RWPE2 (cell line): ENCODE measurements at regions not wholly inside any gene's neighbourhood (a gene's known extent, or its start where the extent isn't known, plus 50 kb on each side); places are given as distances from the start of the nearest gene placed in this dataset.
"Not testable (repeated sequence)": the region's sequence is repeated elsewhere in the genome, so short reads cannot be mapped to it uniquely, and the experiment has no call there.

ENCODE experiments used
- ATAC-seq: fragments of 200-7000 bp; cut with Tn5 transposase; 3 replicates; pipeline ENCODE4 v1.9.1; 2021; ENCODE audit warnings: low read depth
- DNase-seq: peaks from one replicate; pipeline ENCODE4 v3.0.0-alpha.2; 2020; ENCODE audit warnings: low spot score
- H3K27ac ChIP-seq: fragments of 450-650 bp; 2 replicates; pipeline ENCODE4 v1.5.1; 2017; ENCODE audit warnings: mild to moderate bottlenecking; ENCODE audit not compliant: poor library complexity, severe bottlenecking
- H3K27me3 ChIP-seq: fragments of 250-450 bp; sonication (Bioruptor Pico); 2 replicates; pipeline ENCODE4 v1.5.1; 2021; ENCODE audit warnings: mild to moderate bottlenecking, moderate library complexity; ENCODE audit not compliant: insufficient read depth, poor library complexity, severe bottlenecking
- H3K36me3 ChIP-seq: fragments of 250-450 bp; sonication (Bioruptor Pico); 2 replicates; pipeline ENCODE4 v1.5.1; 2020; ENCODE audit warnings: low read depth, mild to moderate bottlenecking, moderate library complexity
- H3K4me1 ChIP-seq: fragments of 250-450 bp; sonication (Bioruptor Pico); 2 replicates; pipeline ENCODE4 v1.5.1; 2021; ENCODE audit warnings: mild to moderate bottlenecking, moderate library complexity; ENCODE audit not compliant: insufficient read depth, poor library complexity, severe bottlenecking
- H3K4me3 ChIP-seq: fragments of 250-450 bp; sonication (Bioruptor Pico); 2 replicates; pipeline ENCODE4 v1.5.1; 2021; ENCODE audit warnings: mild to moderate bottlenecking, moderate library complexity; ENCODE audit not compliant: severe bottlenecking
- H3K9me3 ChIP-seq: fragments of 250-450 bp; sonication (Bioruptor Pico); 2 replicates; pipeline ENCODE4 v1.5.1; 2021; ENCODE audit warnings: mild to moderate bottlenecking, moderate library complexity; ENCODE audit not compliant: severe bottlenecking
- TF ChIP-seq, protein P1 (sequence below): fragments of 450-650 bp; IDR thresholded peaks from one replicate; pipeline ENCODE4 v1.5.1; 2017; ENCODE audit warnings: mild to moderate bottlenecking, moderate library complexity; ENCODE audit not compliant: poor library complexity, severe bottlenecking

DNA sequence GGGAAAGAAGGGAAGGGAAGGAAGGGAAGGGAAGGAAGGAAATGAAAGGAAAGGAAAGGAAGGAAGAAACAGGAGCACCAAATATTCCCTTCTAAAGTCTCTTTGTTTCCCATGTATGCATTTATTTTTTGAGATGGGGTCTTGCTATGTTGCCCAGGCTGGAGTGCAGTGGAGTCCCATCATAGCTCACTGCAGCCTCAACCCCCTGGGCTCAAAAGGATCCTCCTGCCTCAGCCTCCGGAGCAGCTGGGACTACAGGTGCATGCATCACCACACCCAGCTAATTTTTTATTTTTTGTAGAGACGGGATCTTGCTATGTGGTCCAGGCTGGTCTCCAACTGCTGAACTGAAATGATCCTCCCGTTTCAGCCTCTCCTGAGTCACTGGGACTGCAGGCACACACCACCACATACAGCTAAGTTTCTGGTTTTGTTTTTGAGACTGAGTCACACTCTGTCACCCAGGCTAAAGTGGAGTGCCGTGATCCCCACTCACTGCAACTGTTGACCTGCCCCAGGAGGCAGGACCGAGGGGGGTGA, 102.8 kb downstream of the CRLF2 start:
- no peak overlapping the region for H3K27ac ChIP-seq
- no peaks in the 10 kb centered on the region for H3K36me3 ChIP-seq
- TF ChIP-seq, protein P1, sequence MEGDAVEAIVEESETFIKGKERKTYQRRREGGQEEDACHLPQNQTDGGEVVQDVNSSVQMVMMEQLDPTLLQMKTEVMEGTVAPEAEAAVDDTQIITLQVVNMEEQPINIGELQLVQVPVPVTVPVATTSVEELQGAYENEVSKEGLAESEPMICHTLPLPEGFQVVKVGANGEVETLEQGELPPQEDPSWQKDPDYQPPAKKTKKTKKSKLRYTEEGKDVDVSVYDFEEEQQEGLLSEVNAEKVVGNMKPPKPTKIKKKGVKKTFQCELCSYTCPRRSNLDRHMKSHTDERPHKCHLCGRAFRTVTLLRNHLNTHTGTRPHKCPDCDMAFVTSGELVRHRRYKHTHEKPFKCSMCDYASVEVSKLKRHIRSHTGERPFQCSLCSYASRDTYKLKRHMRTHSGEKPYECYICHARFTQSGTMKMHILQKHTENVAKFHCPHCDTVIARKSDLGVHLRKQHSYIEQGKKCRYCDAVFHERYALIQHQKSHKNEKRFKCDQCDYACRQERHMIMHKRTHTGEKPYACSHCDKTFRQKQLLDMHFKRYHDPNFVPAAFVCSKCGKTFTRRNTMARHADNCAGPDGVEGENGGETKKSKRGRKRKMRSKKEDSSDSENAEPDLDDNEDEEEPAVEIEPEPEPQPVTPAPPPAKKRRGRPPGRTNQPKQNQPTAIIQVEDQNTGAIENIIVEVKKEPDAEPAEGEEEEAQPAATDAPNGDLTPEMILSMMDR = no peak
- H3K4me1 ChIP-seq = no peaks in the 10 kb centered on the region
- no peak overlapping the region for H3K4me3 ChIP-seq
- peaks cover 2% of the 10 kb centered on the region for H3K27me3 ChIP-seq
- H3K9me3 ChIP-seq = peaks cover 9% of the 10 kb centered on the region
- DNase-seq (peak; percentile 21), ATAC-seq (no peak)

DNA sequence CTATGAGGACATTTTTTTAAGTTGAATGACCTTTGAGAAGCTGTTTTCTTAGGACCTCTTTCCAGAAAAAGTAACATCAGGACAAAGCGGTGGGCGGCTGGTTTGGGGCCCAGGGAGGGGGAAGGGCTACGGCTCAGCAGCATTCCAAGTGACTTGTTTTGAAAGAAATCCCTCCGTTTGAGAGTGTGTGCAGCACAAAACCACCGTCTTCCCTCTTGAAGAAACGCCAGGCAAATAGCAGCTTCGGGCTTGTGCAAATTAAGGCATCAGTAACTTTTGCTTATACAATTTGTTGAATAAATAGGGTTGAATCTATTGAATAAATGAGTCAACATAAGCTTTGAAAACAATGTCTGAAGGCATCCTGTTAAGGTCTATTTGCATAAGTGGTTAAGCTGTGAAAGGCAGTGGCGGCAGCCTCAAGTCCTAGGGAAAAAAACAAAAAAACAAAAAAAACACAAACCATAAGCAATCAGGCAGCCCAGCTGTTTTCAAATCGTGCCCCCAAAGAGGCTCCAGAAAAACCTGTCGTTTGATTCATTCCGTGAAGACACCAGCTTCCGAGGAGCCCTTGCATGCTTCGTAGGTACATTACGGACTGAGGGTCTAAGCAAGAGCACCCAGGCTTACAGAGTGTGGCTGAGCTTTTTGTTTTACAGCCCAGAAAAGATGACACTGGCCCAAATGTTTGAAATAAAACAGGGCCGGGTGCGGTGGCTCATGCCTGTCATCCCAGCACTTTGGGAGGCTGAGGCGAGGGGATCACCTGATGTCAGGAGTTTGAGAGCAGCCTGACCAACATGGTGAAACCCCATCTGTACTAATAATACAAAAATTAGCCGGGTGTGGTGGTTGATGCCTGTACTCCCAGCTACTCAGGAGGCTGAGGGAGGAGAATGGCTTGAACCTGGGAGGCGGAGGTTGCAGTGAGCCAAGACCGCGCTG, 103.7 kb downstream of the CRLF2 start:
- H3K27me3 ChIP-seq = peaks cover 2% of the 10 kb centered on the region
- DNase-seq = peak; percentile 21
- no peaks in the 10 kb centered on the region for H3K4me1 ChIP-seq
- no peak overlapping the region for H3K4me3 ChIP-seq
- H3K36me3 ChIP-seq = no peaks in the 10 kb centered on the region
- no peak for ATAC-seq
- TF ChIP-seq, protein P1 = no peak
- no peak overlapping the region for H3K27ac ChIP-seq
- H3K9me3 ChIP-seq = peaks cover 11% of the 10 kb centered on the region

DNA sequence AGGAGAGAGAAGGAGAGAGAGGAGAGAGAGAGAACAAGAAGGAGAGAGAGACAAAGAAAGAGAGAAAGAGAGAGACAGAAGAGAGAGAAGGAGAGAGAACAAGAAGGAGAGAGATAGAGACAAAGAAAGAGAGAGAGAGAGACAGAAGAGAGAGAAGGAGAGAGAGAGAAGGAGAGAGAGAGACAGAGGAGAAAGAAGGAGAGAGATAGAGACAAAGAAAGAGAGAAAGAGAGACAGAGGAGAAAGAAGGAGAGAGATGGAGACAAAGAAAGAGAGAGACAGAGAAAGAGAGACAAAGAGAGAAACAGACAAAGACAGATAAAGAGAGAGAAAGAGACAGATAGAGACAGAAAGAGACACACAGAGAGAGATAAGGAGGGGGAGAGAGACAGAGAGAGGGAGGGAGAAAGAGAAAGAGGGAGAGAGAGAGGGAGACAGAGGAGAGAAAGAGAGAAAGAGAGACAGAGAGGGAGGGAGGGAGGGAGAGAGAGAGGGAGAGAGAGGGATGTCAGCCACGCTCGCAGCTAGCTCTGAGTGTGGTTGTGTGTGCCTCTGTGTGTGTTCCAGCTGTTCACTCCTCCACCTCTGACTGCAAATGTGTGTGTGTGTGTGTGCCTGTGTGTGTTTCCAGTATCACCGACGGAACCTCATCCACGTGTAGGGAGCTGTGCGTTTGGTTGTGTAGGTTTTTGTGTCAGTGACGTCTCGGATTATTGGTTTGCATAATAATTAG, 105.8 kb downstream of the CRLF2 start:
- Histone ChIP-seq H3K27ac (no peak overlapping the region), H3K36me3 (no peaks in the 10 kb centered on the region), H3K4me1 (no peaks in the 10 kb centered on the region), H3K4me3 (no peak overlapping the region), H3K27me3 (peaks cover 2% of the 10 kb centered on the region), H3K9me3 (peaks cover 11% of the 10 kb centered on the region)
- ATAC-seq = no peak
- TF ChIP-seq, protein P1 = no peak
- peak; percentile 11 for DNase-seq

DNA sequence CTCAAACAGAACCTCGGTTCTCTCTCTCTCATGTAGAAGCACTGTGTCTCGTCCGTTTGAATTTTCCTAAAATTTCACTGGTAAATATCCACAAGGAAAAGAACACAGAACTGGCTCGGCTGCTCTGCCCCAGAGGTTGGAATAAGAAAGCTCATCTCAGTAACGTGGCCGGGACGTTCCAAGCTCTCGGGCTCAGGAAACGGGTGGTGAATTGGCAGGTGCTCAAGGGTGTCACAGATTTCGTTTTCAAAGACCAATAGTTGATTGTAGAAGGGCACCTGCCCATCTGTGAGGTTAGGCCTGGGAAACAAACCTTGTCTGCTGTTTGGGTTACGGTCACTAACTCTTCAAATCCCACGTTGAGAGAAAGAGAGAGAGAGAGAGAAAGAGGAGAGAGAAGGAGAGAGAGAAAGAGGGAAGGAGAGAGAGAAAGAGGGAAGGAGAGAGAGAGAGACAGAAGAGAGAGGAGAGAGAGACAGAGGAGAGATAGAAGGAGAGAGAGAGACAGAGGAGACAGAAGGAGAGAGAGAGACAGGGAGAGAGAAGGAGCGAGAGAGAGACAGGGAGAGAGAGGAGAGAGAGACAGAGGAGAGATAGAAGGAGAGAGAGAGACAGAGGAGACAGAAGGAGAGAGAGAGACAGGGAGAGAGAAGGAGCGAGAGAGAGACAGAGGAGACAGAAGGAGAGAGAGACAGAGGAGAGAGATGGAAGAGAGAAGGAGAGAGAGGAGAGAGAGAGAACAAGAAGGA, 106.6 kb downstream of the CRLF2 start:
- H3K27me3 ChIP-seq = peaks cover 2% of the 10 kb centered on the region
- H3K9me3 ChIP-seq = peaks cover 9% of the 10 kb centered on the region
- H3K4me3 ChIP-seq = no peak overlapping the region
- peak; percentile 23 for DNase-seq
- no peak for ATAC-seq
- TF ChIP-seq, protein P1 = no peak
- no peak overlapping the region for H3K27ac ChIP-seq
- no peaks in the 10 kb centered on the region for H3K36me3 ChIP-seq
- H3K4me1 ChIP-seq = no peaks in the 10 kb centered on the region

DNA sequence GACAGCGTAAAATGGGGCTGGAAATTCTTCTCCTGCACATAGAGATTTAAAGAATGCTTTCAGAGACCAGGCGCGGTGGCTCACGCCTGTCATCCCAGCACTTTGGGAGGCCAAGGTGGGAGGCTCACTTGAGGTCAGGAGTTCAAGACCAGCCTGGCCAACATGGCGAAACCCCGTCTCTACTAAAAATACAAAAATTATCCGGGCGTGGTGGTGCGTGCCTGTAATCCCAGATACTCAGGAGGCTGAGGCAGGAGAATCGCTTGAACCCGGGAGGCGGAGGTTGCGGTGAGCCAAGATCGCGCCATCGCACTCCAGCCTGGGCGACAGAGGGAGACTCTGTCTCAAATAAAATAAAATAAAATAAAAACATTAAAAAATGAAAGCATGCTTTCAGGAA, 107.4 kb downstream of the CRLF2 start:
- H3K4me1 ChIP-seq, H3K27ac ChIP-seq, DNase-seq, H3K4me3 ChIP-seq, ATAC-seq, H3K27me3 ChIP-seq, H3K9me3 ChIP-seq, H3K36me3 ChIP-seq: not testable (repeated sequence)
